ENCODE measurements at regions not wholly inside any gene's neighbourhood (a gene's known extent, or its start where the extent isn't known, plus 50 kb on each side); places are given as distances from the start of the nearest gene placed in this dataset.

DNA sequence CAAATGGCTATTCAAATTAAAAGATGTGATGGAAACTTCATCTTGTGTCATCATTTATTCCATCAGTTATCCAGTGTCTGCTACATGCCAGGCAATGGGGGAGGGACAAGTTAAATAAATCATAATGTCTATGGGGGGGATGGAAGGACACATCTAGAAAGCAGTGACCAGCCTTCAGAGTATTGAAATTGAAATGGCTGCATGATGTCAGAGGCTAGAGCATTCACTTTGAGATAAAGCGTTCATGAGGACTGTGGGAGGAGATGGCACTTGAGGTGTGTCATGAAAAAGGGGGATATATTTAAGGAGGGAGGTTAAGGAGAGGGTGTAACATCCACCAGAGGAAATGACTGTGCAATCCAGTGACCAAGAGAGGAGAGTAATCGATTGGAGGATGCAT, 50.6 kb downstream of the SLIT2 start:
- no peak for DNase-seq (ENCODE audit: low spot score)

GRCh38 chr4:20305976-20306375, 54.3 kb downstream of the SLIT2 start:
- DNase-seq (ENCODE audit: low spot score) = peak; percentile 40

GRCh38 chr4:20311856-20312255, 60.2 kb downstream of the SLIT2 start:
- DNase-seq (ENCODE audit: low spot score) = no peak

GRCh38 chr4:20313237-20314030, 61.7 kb downstream of the SLIT2 start:
- no peak for DNase-seq (ENCODE audit: low spot score)

GRCh38 chr4:20317424-20317985, 65.8 kb downstream of the SLIT2 start:
- DNase-seq (ENCODE audit: low spot score) = no peak

GRCh38 chr4:20318001-20318908, 66.5 kb downstream of the SLIT2 start:
- no peak for DNase-seq (ENCODE audit: low spot score)

DNA sequence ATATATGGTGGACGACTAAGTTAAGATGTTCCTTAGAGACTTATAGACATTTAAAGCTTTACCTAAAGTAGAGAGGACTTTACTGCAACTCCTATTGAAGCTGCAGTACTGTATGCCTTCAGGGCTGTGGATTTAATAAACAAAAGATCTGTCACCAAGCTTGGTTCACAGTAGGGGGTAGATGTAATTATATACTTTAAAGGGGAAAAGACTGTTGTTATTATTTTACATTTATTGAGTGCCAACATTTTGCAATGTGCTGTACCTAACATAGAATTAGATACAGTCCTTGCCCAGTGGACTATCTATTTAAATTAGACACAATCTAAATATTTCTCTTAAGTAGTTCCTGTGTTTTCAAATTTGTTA, 67.2 kb downstream of the SLIT2 start:
- no peak for DNase-seq (ENCODE audit: low spot score)

DNA sequence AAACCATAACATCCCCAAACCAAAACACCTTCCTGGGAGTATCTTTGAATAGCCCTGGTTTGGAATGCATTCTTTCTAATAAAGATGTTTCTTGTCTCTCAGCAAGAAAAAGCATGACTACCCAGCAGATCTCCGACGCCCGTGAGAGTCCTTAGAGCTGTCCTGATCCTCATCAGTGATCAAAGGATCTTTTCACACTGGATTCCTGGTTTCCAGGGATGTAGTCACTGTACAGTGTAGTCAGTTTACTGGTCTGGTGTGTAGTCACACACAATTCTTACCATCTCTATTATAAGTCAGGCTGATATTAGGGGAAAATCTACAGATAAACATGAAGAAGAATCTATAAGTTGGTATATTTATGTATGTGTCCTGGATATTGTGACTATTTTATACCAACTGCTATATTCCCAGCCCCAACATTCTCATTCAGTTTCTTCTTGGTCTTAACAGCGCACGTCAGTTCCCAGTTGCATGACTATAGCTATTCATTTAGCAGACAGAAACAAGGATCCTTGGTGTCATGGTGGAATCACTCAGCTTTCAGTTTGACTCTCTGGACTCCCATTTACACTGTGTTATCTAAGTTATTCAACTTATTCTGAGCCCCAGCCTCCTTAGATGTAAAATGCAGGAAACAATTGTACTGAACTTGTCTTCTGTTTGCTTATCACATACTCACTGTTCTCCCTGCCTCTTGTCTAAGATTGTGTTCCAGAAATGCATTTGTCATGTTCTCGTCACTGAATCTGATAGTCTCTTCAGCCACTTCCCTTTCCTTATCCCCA, 68.3 kb downstream of the SLIT2 start:
- DNase-seq (ENCODE audit: low spot score) = peak; percentile 21

DNA sequence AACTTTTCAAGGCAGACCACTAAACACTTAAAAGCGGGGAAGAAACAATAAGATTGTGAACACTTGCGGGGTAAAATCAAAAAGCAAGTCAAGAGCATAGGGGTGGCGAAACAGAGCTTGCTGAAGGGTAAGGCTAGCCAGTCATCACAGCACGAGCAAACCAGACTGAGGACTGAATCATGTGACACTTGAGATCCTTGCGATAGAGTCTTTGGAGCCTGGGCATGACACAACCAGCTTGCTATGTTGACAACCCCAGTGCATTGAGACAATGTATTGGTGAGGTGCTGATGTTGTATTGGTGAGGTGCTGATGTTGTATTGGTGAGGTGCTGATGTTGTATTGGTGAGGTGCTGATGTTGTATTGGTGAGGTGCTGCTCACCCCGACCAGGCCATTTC, 72.3 kb downstream of the SLIT2 start:
- peak; percentile 37 for DNase-seq (ENCODE audit: low spot score)

DNA sequence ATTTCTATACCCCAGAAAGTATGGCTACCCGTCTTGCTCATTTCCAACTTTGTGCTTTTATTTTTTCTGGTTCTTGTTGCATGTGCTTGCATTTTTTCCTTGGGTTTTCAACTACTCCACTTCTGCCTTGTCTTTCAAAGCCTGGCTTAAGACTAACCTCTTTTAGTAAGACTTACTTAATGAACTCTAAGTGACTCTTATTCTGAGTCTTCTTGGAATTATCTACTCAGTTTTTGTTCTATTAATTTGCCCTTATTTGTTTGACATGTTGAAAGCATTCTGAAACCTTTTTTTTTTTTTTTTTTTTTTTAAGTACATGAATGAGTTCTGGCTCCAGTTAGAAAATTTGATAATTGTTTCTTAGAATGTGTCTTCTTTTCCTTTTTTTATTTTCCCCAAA, 74.8 kb downstream of the SLIT2 start:
- peak; percentile 8 for DNase-seq (ENCODE audit: low spot score)

- DNase-seq (ENCODE audit: low spot score) = no peak
Observed at GRCh38 chr4:20326977-20327376, 75.3 kb downstream of the SLIT2 start.

DNA sequence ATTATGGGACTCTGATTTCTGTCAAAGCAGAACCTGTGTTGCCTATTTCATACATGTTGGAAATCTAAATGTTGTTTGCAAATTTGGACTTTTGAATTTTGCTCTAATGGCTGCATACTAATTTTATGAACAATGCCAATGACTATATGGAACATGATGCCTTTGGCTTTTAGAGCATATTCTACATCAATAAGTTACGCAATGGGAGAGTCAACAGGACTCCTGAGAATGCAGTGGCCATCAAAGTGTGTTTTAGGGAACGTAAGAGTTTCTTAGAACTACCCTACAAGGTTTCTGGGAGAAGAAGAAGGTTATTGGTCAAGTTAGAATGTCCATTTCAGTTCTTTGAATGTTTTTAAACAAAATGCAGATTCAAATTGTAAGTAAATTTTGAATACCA, 76.1 kb downstream of the SLIT2 start:
- DNase-seq (ENCODE audit: low spot score) = no peak

DNA sequence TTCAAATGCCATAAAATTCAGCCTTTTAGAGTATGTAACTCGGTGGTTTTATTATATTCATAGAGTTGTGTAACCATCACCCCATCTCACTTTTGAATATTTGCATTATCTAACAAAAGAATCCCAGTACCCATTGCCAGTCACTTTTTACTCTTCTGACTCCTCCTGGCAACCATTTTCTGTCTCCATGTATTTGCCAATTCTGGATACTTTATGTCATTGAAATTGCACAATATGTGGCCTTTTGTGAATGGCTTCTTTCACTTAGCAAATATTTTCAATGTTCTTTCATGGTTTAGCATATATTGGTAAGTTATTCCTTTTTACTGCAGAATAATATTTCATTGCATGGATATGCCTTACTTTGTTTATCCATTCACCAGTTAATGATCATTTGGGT, 79.9 kb downstream of the SLIT2 start:
- no peak for DNase-seq (ENCODE audit: low spot score)

DNA sequence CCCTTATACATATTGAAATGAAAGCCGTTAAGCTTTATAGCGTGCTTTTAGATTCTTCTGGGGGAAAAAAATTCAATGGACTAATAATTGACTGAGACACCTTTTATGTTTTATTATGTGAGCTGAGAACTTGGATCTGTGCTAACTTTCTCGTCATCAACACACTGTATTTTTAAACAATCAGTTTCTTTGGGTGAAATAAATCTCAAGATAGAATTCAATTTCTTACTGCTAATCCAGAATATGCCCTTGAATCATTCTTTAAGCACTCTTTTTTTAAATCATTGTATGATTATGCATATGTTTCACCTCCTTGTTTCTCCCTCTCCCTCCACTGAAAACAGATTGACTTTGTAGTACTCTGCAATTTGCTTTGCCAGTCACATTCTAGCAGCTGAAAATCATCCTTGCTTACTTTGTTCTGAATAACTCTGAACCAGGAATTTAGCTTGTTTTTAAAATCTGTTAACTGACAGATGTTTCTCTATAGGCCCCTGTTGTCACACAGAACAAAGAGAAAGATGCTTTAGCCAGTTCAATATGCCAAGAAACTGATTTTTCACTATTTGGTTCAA, 81.5 kb downstream of the SLIT2 start:
- DNase-seq (ENCODE audit: low spot score) = no peak

GRCh38 chr4:20337261-20337664, 85.6 kb downstream of the SLIT2 start:
- peak; percentile 66 for DNase-seq (ENCODE audit: low spot score)

- peak; percentile 32 for DNase-seq (ENCODE audit: low spot score)
Observed at GRCh38 chr4:20338841-20339240, 87.1 kb downstream of the SLIT2 start.

DNA sequence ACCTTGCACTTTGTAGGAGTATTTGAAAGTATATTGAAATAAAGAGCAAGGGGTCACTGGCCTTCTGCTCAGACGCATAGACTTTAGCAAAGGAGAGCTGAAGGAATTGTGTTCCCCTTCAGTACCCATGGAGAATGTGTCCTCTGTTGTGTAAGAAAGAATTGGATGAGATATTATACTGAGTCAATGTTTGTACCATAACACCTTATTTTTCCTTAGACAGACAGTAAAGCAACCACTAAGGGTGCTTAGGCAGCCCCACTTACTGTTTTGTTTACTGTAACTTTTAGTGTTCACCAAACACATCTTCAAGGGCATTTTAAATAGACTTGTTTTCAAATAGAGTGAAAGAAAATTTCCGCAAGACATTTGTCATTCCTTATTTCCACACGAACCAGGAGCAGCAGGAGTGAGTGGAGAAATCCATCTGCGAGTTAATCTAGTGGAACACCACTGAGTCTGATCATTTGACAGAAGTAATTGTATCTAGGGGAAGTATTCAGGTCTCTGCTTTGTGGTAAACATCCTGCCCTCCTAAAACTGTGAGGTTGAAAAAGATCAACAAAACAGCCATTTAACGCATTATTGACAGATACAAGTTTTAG, 89.5 kb downstream of the SLIT2 start:
- DNase-seq (ENCODE audit: low spot score) = peak; percentile 78

DNA sequence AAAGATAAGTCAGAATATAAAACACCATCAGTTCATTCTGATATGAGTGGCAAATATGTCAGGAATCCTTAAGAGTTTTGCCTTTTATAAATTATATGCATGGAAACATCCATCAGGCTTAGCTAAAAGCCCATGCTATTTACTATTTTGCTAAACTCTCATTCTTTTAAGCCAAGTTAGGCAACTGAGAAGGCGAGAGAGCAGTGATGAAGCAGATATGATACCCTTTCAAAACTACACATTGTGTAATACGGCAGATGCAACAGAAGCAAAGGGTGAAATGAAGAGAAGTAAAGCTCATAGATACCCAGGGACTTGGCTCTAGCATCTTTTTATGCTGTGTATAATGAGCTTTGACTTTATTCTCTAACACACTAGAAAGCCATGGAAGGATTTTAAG, 95.8 kb downstream of the SLIT2 start:
- DNase-seq (ENCODE audit: low spot score) = no peak

DNA sequence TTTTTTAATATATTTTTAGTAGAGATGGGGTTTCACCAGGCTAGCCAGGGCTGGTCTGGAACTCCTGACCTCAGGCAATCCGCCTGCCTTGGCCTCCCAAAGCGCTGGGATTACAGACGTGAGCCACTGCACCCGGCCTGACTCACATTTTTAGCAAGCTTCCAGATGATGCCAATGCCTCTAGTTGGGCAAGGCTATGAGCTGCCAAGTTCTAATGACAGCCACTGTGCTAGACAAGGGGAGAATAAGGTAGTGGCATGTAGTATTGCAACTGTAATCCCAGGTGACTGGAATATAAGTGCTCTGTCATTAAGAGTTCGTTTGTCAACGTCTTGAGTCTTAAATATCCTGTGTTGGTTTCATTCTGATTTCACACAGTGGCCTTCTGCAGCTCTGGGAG, 96.7 kb downstream of the SLIT2 start:
- DNase-seq (ENCODE audit: low spot score) = no peak

- no peak for DNase-seq (ENCODE audit: low spot score)
Observed at GRCh38 chr4:20351360-20352162, 99.9 kb downstream of the SLIT2 start.

DNA sequence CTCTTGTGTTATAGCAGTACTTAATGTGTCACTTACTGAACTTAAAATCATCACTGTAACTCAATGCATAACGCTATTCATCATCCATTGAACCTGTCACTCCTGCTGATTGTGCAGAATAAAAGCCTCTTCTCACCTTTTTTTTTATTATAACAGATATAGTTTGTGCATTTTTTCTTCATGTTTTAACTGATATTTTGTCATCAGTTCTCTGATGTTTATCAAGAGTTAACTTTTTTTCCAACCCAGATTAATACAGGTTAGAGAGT, 100.4 kb downstream of the SLIT2 start:
- no peak for DNase-seq (ENCODE audit: low spot score)
